Erythroblast (primary cell): ENCODE measurements at regions not wholly inside any gene's neighbourhood (a gene's known extent, or its start where the extent isn't known, plus 50 kb on each side); places are given as distances from the start of the nearest gene placed in this dataset.

Source experiments
- GATA1 ChIP-seq: IDR thresholded peaks from 2 replicates; pipeline ENCODE4 v1.6.1; 2011; ENCODE audit warnings: low read depth, mild to moderate bottlenecking, control low read depth, low read length, moderate library complexity
- POLR2A ChIP-seq: IDR thresholded peaks from 2 replicates; pipeline ENCODE4 v1.6.1; 2011; ENCODE audit warnings: mild to moderate bottlenecking, low read length

DNA sequence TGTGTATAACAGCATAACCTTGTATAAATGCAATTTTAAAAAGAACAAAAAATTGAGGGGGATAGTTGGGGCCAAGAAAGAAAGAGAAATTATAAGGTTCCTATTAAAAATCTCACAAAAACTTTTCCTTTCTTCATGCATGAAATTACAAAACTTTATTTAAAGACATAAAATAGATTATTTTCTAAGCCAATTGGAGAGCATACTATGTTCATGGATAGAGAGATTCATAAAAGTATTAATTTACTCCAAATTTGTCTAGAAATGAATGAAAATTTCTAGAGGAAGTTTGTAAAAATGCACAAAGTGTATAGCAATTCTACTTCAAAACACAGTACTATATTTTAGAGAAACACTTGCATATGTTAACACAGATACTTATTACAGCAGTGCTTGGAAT lies 200.4 kb downstream of the PCSK1 start:
- TF ChIP-seq POLR2A = no peak
- no peak for TF ChIP-seq GATA1
